ENCODE measurements at regions not wholly inside any gene's neighbourhood (a gene's known extent, or its start where the extent isn't known, plus 50 kb on each side); places are given as distances from the start of the nearest gene placed in this dataset.

- TF ChIP-seq FOXP4 (CRISPR knock-in tag; IDR thresholded peaks at IDR 0.05) = no peak
- TF ChIP-seq ZNF263 (CRISPR knock-in tag; IDR thresholded peaks at IDR 0.05; ENCODE audit: low read depth) = no peak
- no peak for TF ChIP-seq CTCF (IDR thresholded peaks at IDR 0.05)
- TF ChIP-seq MXD4 (CRISPR knock-in tag; IDR thresholded peaks at IDR 0.05; ENCODE audit: borderline replicate concordance) = no peak
- TF ChIP-seq MLX (CRISPR knock-in tag; IDR thresholded peaks at IDR 0.05) = no peak
- TF ChIP-seq ATF3 (CRISPR knock-in tag; conservative IDR thresholded peaks at IDR 0.05) = no peak
- TF ChIP-seq TEAD4 (CRISPR knock-in tag; IDR thresholded peaks at IDR 0.05) = no peak
- no peak for TF ChIP-seq CREM (CRISPR knock-in tag; IDR thresholded peaks at IDR 0.05)
Observed at GRCh38 chr7:19621740-19622139, 87.1 kb downstream of the POLR1F start.
